CD1c-positive myeloid dendritic cell (primary cell): ENCODE measurements at regions not wholly inside any gene's neighbourhood (a gene's known extent, or its start where the extent isn't known, plus 50 kb on each side); places are given as distances from the start of the nearest gene placed in this dataset.

Experiments
- DNase-seq: peaks from one replicate; pipeline ENCODE4 v3.0.0-alpha.2; 2016; ENCODE audit errors: extremely low spot score

GRCh38 chr5:166938071-166938470 lies 1353.4 kb upstream of the WWC1 start:
- DNase-seq: no peak

- DNase-seq: no peak
These were observed 1348.5 kb upstream of the WWC1 start for GRCh38 chr5:166942948-166943347.

DNA sequence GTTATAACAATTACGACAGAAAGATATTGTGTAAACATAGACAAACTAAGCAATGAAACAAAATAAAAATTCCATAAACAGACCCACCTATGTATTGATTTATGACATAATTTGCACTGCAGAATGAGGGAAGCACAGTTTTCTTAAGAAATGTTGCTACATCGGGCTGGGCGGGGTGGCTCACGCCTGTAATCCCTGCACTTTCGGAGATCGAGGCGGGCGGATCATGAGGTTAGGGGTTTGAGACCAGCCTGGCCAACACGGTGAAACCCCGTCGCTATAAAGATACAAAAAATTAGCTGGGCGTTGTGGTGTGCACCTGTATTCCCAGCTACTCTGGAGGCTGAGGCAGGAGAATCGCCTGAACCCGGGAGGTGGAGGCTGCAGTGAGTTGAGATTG lies 1344.4 kb upstream of the WWC1 start:
- no peak for DNase-seq

GRCh38 chr5:166948679-166949078 lies 1342.8 kb upstream of the WWC1 start:
- DNase-seq: no peak

DNA sequence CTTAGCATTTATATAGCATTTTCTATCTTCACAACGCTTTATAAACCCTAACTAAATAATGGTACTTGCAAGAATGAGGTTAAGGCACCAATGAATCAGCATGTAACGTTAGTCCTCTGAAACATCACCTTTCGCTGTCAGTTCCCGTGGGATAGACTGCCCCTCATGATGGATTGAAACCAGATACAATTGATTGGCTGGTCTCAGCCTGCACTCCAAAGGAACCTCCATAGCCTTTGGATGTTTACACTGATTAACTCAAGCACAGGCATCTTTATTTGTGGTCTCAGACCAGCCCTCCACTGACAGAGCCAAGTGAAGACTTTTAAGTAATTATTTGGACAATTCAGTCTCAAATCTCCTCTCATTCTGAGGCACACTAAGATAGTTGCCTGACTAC lies 1339.4 kb upstream of the WWC1 start:
- DNase-seq: no peak

GRCh38 chr5:166957782-166958181 lies 1333.7 kb upstream of the WWC1 start:
- DNase-seq: no peak

GRCh38 chr5:166959766-166960165 lies 1331.7 kb upstream of the WWC1 start:
- no peak for DNase-seq

GRCh38 chr5:166961028-166961427 lies 1330.4 kb upstream of the WWC1 start:
- DNase-seq: no peak

- DNase-seq: no peak
These were observed 1329.5 kb upstream of the WWC1 start for GRCh38 chr5:166961913-166962312.

- DNase-seq: no peak
These were observed 1329.0 kb upstream of the WWC1 start for GRCh38 chr5:166962461-166962860.

GRCh38 chr5:166963596-166963995 lies 1327.8 kb upstream of the WWC1 start:
- no peak for DNase-seq

GRCh38 chr5:166977911-166978422 lies 1313.5 kb upstream of the WWC1 start:
- DNase-seq: no peak

- no peak for DNase-seq
These were observed 1312.0 kb upstream of the WWC1 start for GRCh38 chr5:166979307-166979895.

- no peak for DNase-seq
These were observed 1310.8 kb upstream of the WWC1 start for GRCh38 chr5:166980666-166981065.

GRCh38 chr5:166982226-166982625 lies 1309.2 kb upstream of the WWC1 start:
- DNase-seq: no peak

GRCh38 chr5:166991601-166992000 lies 1299.8 kb upstream of the WWC1 start:
- no peak for DNase-seq

GRCh38 chr5:166992108-166992507 lies 1299.3 kb upstream of the WWC1 start:
- DNase-seq: no peak

DNA sequence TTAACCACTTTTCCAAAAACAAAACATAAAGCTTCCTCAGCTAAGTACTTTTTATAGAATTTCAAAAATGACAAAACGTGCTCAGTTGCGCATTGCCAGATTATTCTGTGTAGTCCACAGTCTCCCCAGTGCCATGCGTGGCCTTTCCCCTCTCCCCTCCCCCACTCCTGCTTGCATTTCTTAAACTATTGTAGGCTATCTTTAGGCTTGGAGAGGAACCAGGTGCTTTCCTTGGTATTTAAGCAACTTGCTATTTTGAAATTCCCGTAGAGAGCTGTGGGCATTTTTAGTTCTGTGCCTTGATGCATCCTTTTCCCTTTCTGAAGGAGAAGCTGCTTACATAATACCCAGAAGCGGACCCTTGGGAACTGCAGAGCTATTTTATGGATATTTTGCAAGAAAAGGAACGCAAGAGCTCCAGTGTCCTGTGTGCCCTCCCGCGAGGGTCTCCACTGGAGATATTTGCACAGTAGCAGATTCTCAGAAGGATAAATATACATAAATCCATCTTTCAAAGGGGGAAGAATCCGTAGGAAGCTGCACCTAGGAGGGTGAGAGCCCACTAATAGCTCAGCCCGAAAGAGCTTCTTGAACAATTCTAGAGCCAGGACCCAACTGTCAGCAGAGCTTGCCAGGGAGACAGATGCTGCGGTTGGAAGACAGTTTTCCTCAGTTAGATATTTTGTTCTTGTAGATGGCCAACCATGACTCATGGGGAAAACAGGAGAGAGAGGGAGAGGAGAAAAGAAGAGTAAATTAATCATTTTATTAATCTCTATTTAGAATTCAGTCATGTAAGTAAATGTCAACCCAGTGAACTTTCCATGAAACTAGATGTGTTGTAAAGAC lies 1298.3 kb upstream of the WWC1 start:
- DNase-seq: no peak

- no peak for DNase-seq
These were observed 1297.2 kb upstream of the WWC1 start for GRCh38 chr5:166994226-166994625.

DNA sequence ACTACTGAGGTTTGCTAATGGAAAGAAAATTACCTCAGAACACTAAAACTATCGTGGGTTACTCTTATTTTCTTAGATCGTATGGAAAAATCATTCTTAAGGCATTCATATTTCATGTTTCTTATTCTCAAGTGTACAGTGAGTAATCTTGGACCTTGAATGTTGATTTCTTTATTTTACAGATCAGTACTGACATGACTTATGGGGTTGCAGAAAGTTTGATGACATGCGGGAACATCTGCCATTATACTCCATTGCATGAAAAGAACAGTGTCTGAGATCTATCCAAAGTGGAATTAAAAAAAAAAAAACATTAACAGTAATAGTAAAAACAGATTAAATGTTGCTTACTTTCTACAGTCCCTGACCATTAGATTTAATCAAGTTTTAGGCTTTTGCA lies 1290.2 kb upstream of the WWC1 start:
- DNase-seq: no peak

- DNase-seq: no peak
These were observed 1282.7 kb upstream of the WWC1 start for GRCh38 chr5:167008705-167009104.

GRCh38 chr5:167011196-167011595 lies 1280.2 kb upstream of the WWC1 start:
- DNase-seq: no peak
